OCI-LY1 (cell line): ENCODE measurements at regions not wholly inside any gene's neighbourhood (a gene's known extent, or its start where the extent isn't known, plus 50 kb on each side); places are given as distances from the start of the nearest gene placed in this dataset.

Experiments used
- H2AFZ ChIP-seq: fragments of 200-600 bp; sonication (generic), shearing (Covaris generic); 2 replicates; pipeline ENCODE4 v1.6.0; 2014; ENCODE audit warnings: antibody characterized with exemption, mild to moderate bottlenecking, low read length
- H3F3A ChIP-seq: fragments of 200-600 bp; sonication (generic), shearing (Covaris generic); 2 replicates; pipeline ENCODE4 v1.6.0; 2014; ENCODE audit warnings: mild to moderate bottlenecking, antibody characterized with exemption, low read length, moderate library complexity; ENCODE audit not compliant: insufficient read depth
- H3K27ac ChIP-seq: fragments of 200-600 bp; sonication (generic); 2 replicates; pipeline ENCODE4 v1.5.1; 2014; ENCODE audit warnings: low read length, mixed run types, mild to moderate bottlenecking, low read depth; ENCODE audit not compliant: poor library complexity, severe bottlenecking
- H3K27me3 ChIP-seq: fragments of 200-600 bp; sonication (generic); 2 replicates; pipeline ENCODE4 v1.6.0; 2014; ENCODE audit warnings: antibody characterized with exemption, mild to moderate bottlenecking, low read length, moderate library complexity; ENCODE audit not compliant: insufficient read depth
- H3K36me3 ChIP-seq: fragments of 200-600 bp; sonication (generic); 2 replicates; pipeline ENCODE4 v1.6.1; 2014; ENCODE audit warnings: mild to moderate bottlenecking, antibody characterized with exemption, low read length, moderate library complexity, mixed read lengths; ENCODE audit not compliant: insufficient read depth
- H3K4me1 ChIP-seq: fragments of 200-600 bp; sonication (generic); 2 replicates; pipeline ENCODE4 v1.5.1; 2014; ENCODE audit warnings: mild to moderate bottlenecking, low read length, moderate library complexity; ENCODE audit not compliant: insufficient read depth, severe bottlenecking
- H3K4me2 ChIP-seq: fragments of 200-600 bp; sonication (generic), shearing (Covaris generic); 2 replicates; pipeline ENCODE4 v1.6.1; 2014; ENCODE audit warnings: low read length
- H3K4me3 ChIP-seq: fragments of 200-600 bp; sonication (generic); 2 replicates; pipeline ENCODE4 v1.5.1; 2014; ENCODE audit warnings: low read length, low read depth, mild to moderate bottlenecking, mixed read lengths; ENCODE audit not compliant: poor library complexity, severe bottlenecking
- H3K79me2 ChIP-seq: fragments of 200-600 bp; shearing (Covaris generic); 2 replicates; pipeline ENCODE4 v1.6.1; 2016; ENCODE audit warnings: mixed run types, low read length, mixed read lengths; ENCODE audit not compliant: insufficient read depth
- H3K9ac ChIP-seq: fragments of 200-600 bp; sonication (generic), shearing (Covaris generic); 2 replicates; pipeline ENCODE4 v1.6.1; 2014; ENCODE audit warnings: mild to moderate bottlenecking, low read length, mixed read lengths
- H3K9me2 ChIP-seq: fragments of 200-600 bp; sonication (generic), shearing (Covaris generic); 2 replicates; pipeline ENCODE4 v1.6.1; 2014; ENCODE audit warnings: low read depth, mild to moderate bottlenecking, low read length, mixed read lengths
- H3K9me3 ChIP-seq: fragments of 200-600 bp; shearing (Covaris generic); 2 replicates; pipeline ENCODE4 v1.6.1; 2014; ENCODE audit warnings: low read length, mixed read lengths
- H4K20me1 ChIP-seq: fragments of 200-600 bp; sonication (generic), shearing (Covaris generic); 2 replicates; pipeline ENCODE4 v1.6.0; 2016; ENCODE audit warnings: mild to moderate bottlenecking, low read length; ENCODE audit not compliant: insufficient read depth
- EZH2 ChIP-seq: fragments of 200-600 bp; sonication (generic), shearing (Covaris generic); IDR thresholded peaks from 2 replicates; pipeline ENCODE4 v1.8.0; 2017; ENCODE audit warnings: borderline replicate concordance, mixed run types, mild to moderate bottlenecking, antibody characterized with exemption, low read length, moderate library complexity, mixed read lengths
- TF ChIP-seq, protein P1 (sequence below): fragments of 200-600 bp; sonication (generic), shearing (Covaris generic); IDR thresholded peaks from 2 replicates; pipeline ENCODE4 v1.5.1; 2017; ENCODE audit warnings: mild to moderate bottlenecking, antibody characterized with exemption, low read length, moderate library complexity, mixed read lengths

DNA sequence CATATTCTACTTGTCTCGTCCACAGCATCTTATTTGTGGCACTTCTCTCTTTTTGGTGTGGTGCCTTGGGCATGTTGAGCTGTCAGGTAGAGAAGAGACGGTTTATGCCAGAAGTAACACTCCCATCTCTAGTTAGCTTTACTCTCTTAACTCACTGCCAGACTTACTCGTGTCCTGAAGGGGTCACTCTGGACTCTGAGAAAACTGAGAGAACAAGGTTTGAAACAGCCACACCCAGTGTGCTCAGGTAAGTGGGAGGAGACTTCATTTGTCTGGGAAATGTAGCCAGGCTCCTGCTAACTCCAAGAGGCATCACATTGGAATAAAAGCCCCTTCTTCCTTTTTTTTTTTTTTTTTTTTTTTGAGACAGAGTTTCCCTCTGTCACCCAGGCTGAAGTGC is 360.8 kb downstream of the QKI start:
- Histone ChIP-seq H2AFZ (no peak overlapping the region), H3K4me1 (no peaks in the 10 kb centered on the region), H3K9me3 (no peaks in the 10 kb centered on the region), H4K20me1 (no peaks in the 10 kb centered on the region), H3K79me2 (no peaks in the 10 kb centered on the region), H3K4me2 (no peak overlapping the region), H3F3A (no peaks in the 10 kb centered on the region), H3K9me2 (no peaks in the 10 kb centered on the region), H3K4me3 (no peak overlapping the region), H3K27ac (no peak overlapping the region), H3K27me3 (no peaks in the 10 kb centered on the region), H3K36me3 (no peaks in the 10 kb centered on the region), H3K9ac (no peak overlapping the region)
- TF ChIP-seq, protein P1, sequence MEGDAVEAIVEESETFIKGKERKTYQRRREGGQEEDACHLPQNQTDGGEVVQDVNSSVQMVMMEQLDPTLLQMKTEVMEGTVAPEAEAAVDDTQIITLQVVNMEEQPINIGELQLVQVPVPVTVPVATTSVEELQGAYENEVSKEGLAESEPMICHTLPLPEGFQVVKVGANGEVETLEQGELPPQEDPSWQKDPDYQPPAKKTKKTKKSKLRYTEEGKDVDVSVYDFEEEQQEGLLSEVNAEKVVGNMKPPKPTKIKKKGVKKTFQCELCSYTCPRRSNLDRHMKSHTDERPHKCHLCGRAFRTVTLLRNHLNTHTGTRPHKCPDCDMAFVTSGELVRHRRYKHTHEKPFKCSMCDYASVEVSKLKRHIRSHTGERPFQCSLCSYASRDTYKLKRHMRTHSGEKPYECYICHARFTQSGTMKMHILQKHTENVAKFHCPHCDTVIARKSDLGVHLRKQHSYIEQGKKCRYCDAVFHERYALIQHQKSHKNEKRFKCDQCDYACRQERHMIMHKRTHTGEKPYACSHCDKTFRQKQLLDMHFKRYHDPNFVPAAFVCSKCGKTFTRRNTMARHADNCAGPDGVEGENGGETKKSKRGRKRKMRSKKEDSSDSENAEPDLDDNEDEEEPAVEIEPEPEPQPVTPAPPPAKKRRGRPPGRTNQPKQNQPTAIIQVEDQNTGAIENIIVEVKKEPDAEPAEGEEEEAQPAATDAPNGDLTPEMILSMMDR = no peak
- no peak for TF ChIP-seq EZH2

DNA sequence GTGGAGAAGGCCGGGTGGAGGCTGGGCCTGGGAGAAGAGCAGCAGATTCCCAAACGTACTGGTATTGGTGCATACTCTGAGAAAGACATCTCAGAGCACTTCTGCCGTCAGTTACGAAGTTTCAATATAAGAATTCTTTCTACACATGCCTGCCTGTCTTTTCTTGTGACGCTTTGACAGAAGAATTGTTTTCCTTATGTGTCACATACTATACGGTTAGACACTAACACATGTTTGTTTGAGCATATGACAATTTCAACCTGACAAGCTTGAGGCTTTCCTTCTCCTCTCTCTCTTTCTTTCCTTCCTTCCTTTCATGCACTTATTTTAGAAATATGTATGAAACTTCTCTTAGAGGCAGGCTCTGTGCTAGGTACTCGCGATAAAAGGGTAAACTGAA is 360.0 kb downstream of the QKI start:
- Histone ChIP-seq H3K4me2 (no peak overlapping the region), H3F3A (no peaks in the 10 kb centered on the region), H3K9me3 (no peaks in the 10 kb centered on the region), H4K20me1 (no peaks in the 10 kb centered on the region), H3K9ac (no peak overlapping the region), H3K4me1 (no peaks in the 10 kb centered on the region), H2AFZ (no peak overlapping the region), H3K27ac (no peak overlapping the region), H3K79me2 (no peaks in the 10 kb centered on the region), H3K27me3 (no peaks in the 10 kb centered on the region), H3K9me2 (no peaks in the 10 kb centered on the region), H3K36me3 (no peaks in the 10 kb centered on the region), H3K4me3 (no peak overlapping the region)
- TF ChIP-seq, protein P1 = no peak
- no peak for TF ChIP-seq EZH2

DNA sequence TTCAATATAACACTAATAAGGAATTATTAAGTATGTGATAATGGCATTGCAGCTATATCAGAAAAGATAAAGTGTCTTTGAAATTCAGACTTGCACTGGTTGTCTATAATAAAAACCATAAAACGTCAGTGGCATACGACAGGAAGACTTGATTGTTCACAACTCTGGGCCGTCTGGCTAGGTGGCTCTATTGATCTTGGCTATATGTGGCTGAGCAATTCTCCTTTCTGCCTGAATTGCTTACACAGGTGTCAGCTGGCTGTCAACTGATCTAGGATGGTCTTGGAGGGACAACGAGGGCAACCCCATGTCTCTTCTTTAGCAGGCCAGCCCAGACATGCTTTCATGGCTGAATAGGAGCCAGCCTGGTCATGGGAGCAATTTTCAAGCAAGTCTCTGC is 359.1 kb downstream of the QKI start:
- Histone ChIP-seq H3K79me2 (no peaks in the 10 kb centered on the region), H3K27me3 (no peaks in the 10 kb centered on the region), H3K9me2 (no peaks in the 10 kb centered on the region), H3K4me1 (no peaks in the 10 kb centered on the region), H4K20me1 (no peaks in the 10 kb centered on the region), H3K4me2 (no peak overlapping the region), H2AFZ (no peak overlapping the region), H3K9me3 (no peaks in the 10 kb centered on the region), H3K9ac (no peak overlapping the region), H3K36me3 (no peaks in the 10 kb centered on the region), H3K27ac (no peak overlapping the region), H3K4me3 (no peak overlapping the region), H3F3A (no peaks in the 10 kb centered on the region)
- no peak for TF ChIP-seq EZH2
- TF ChIP-seq, protein P1 = no peak
